Endothelial cell of umbilical vein (primary cell): ENCODE measurements at regions not wholly inside any gene's neighbourhood (a gene's known extent, or its start where the extent isn't known, plus 50 kb on each side); places are given as distances from the start of the nearest gene placed in this dataset.

Source experiments
- BruUV-seq: library from RNA; stranded (reverse); fragments of 400-500 nt; replicated peaks from 2 replicates; lab custom pipeline; 2021; lab: Mats Ljungman, UMichigan
- CTCF ChIA-PET: fragments of 300-600, 350-600 bp; sonication (Branson Sonifier 250); formaldehyde crosslinking; loops from one replicate; lab custom pipeline; 2021; ENCODE audit warnings: antibody characterized with exemption, inconsistent platforms; lab: Charles Lee
- POLR2A ChIA-PET: fragments of 300-600, 350-600 bp; sonication (Branson Sonifier 250); formaldehyde crosslinking; loops from one replicate; lab custom pipeline; 2021; ENCODE audit warnings: antibody characterized with exemption, inconsistent platforms; lab: Charles Lee
- DNase-seq: peaks from one replicate; pipeline ENCODE4 v3.0.0-alpha.2; 2011; ENCODE audit warnings: low read depth, low spot score
- FAIRE-seq: peaks from 2 replicates; lab custom pipeline; 2011; peaks lifted over from hg19 to GRCh38; lab: Jason Lieb, UNC
- H2AFZ ChIP-seq: 2 replicates; pipeline ENCODE4 v1.6.0; 2012; ENCODE audit warnings: low read depth, low read length, control low read depth, inconsistent platforms
- H3K27ac ChIP-seq: 2 replicates; pipeline ENCODE4 v1.5.1; 2011; ENCODE audit warnings: low read depth, mild to moderate bottlenecking, control low read depth, low read length, moderate library complexity; ENCODE audit not compliant: insufficient read depth
- H3K27me3 ChIP-seq, 2 experiments: 2 replicates each; pipeline versions ENCODE4 v1.6.0 to v1.6.1; 2011; ENCODE audit warnings: low read length in 2 of 2, mixed read lengths in 1 of 2; ENCODE audit not compliant: control insufficient read depth in 2 of 2, insufficient read depth in 2 of 2
- H3K36me3 ChIP-seq, 2 experiments: 2 replicates in 1 of 2; 3 replicates in 1 of 2; pipeline ENCODE4 v1.5.1; 2011; ENCODE audit warnings: low read length in 2 of 2, mild to moderate bottlenecking in 1 of 2, moderate library complexity in 1 of 2; ENCODE audit not compliant: control insufficient read depth in 2 of 2, insufficient read depth in 2 of 2; ENCODE audit errors: extremely low read depth in 1 of 2
- H3K4me1 ChIP-seq: 3 replicates; pipeline ENCODE4 v1.5.1; 2011; ENCODE audit warnings: mild to moderate bottlenecking, low read length; ENCODE audit not compliant: control insufficient read depth, insufficient read depth; ENCODE audit errors: extremely low read depth
- H3K4me2 ChIP-seq: 2 replicates; pipeline ENCODE4 v1.6.1; 2011; ENCODE audit warnings: low read length, control low read depth, mixed read lengths; ENCODE audit not compliant: insufficient read depth
- H3K4me3 ChIP-seq, 3 experiments: fragments of 200-600 bp in 1 of 3; sonication (generic), shearing (Covaris generic) in 1 of 3; replicated peaks in 1 of 3; 2 replicates each; pipeline ENCODE4 v1.5.1; 2011 to 2016; ENCODE audit warnings: control low read depth in 3 of 3, low read length in 3 of 3, mild to moderate bottlenecking in 2 of 3, inconsistent platforms in 1 of 3, low read depth in 1 of 3, moderate library complexity in 1 of 3; ENCODE audit not compliant: insufficient read depth in 1 of 3
- H3K79me2 ChIP-seq: 2 replicates; pipeline ENCODE4 v1.6.0; 2012; ENCODE audit warnings: low read length, inconsistent platforms; ENCODE audit not compliant: control insufficient read depth, insufficient read depth
- H3K9ac ChIP-seq: replicated peaks from 2 replicates; pipeline ENCODE3; 2011; ENCODE audit warnings: low read length, control low read depth; ENCODE audit not compliant: insufficient read depth; ENCODE audit errors: extremely low read depth
- H3K9me1 ChIP-seq: replicated peaks from 3 replicates; pipeline ENCODE4 v1.6.0; 2011; ENCODE audit warnings: mild to moderate bottlenecking, low read length; ENCODE audit not compliant: control insufficient read depth, insufficient read depth; ENCODE audit errors: extremely low read depth
- H3K9me3 ChIP-seq: replicated peaks from 2 replicates; pipeline ENCODE4 v1.5.1; 2012; ENCODE audit warnings: low read length, inconsistent platforms; ENCODE audit not compliant: control insufficient read depth, insufficient read depth
- H4K20me1 ChIP-seq: replicated peaks from 2 replicates; pipeline ENCODE3; 2011; ENCODE audit warnings: mild to moderate bottlenecking, low read length; ENCODE audit not compliant: control insufficient read depth, insufficient read depth; ENCODE audit errors: extremely low read depth
- CTCF ChIP-seq, 2 donors: IDR thresholded peaks; 1 replicate in 1 of 2; 2 replicates in 1 of 2; pipeline ENCODE4 v1.5.1; 2011; ENCODE audit warnings: low read length in 2 of 2, mild to moderate bottlenecking in 2 of 2, moderate library complexity in 2 of 2, control low read depth in 1 of 2, inconsistent platforms in 1 of 2, low read depth in 1 of 2; ENCODE audit not compliant: insufficient read depth in 1 of 2; ENCODE audit errors: extremely low read depth in 1 of 2
- FOS ChIP-seq: IDR thresholded peaks from 2 replicates; pipeline ENCODE4 v1.6.1; 2011; ENCODE audit warnings: mild to moderate bottlenecking, low read length, moderate library complexity, borderline replicate concordance; ENCODE audit not compliant: insufficient read depth
- GATA2 ChIP-seq: IDR thresholded peaks from 2 replicates; pipeline ENCODE4 v1.7.0; 2011; ENCODE audit warnings: low read depth, mild to moderate bottlenecking, moderate library complexity, mixed read lengths, low read length; ENCODE audit not compliant: insufficient read length, insufficient read depth
- JUN ChIP-seq: IDR thresholded peaks from 2 replicates; pipeline ENCODE4 v1.6.1; 2011; ENCODE audit warnings: borderline replicate concordance, low read depth; ENCODE audit not compliant: insufficient read length, insufficient read depth
- MYC ChIP-seq: IDR thresholded peaks from one replicate; pipeline ENCODE4 v1.6.1; 2011; ENCODE audit warnings: mild to moderate bottlenecking, low read depth, low read length
- POLR2A ChIP-seq: IDR thresholded peaks from 2 replicates; pipeline ENCODE4 v1.6.1; 2012; ENCODE audit warnings: low read depth, mild to moderate bottlenecking, control low read depth, low read length
- POLR2AphosphoS5 ChIP-seq: IDR thresholded peaks from 2 replicates; pipeline ENCODE4 v1.6.1; 2012; ENCODE audit warnings: low read depth, mild to moderate bottlenecking, control low read depth, low read length, moderate library complexity; ENCODE audit not compliant: insufficient read depth
- dilution Hi-C: fragments of 300-500 bp; cut with MboI; formaldehyde crosslinking; loops from one replicate; pipeline ENCODE4 v1.15.0; 2019; ENCODE audit warnings: low sequenced_read_pairs; ENCODE audit not compliant: extremely low pct_ligation_motif_present
- intact Hi-C: fragments of 100-400 bp; cut with micrococcal nuclease; formaldehyde crosslinking; loops from one replicate; pipeline ENCODE4 v1.10.0; 2022

- no peaks in the 10 kb centered on the region for H3K79me2 ChIP-seq
- no TSS peak for BruUV-seq
- intact Hi-C loops: no loop called here
- no peaks in the 10 kb centered on the region for H3K36me3 ChIP-seq
- DNase-seq: no peak
- no peak overlapping the region for H3K27ac ChIP-seq
- ChIA-PET POLR2A (no interaction called here), CTCF (interaction anchor here (0.7 kb wide), 1 partner anchor 36 kb away, joined by 3 read pairs; no protein-coding TSS in a partner anchor)
- no peak overlapping the region for H2AFZ ChIP-seq
- no peak overlapping the region for H3K4me2 ChIP-seq
- no peak for TF ChIP-seq FOS
- TF ChIP-seq CTCF (IDR thresholded peaks at IDR 0.05; ENCODE audit: extremely low read depth in 1 of 2, insufficient read depth in 1 of 2, low read depth in 1 of 2, low read length in 2 of 2): no peak
- TF ChIP-seq JUN: no peak
- no peak for TF ChIP-seq POLR2AphosphoS5
- no peak overlapping the region for H3K4me3 ChIP-seq
- no peak overlapping the region for H3K9ac ChIP-seq
- H3K27me3 ChIP-seq: no peaks in the 10 kb centered on the region
- no peaks in the 10 kb centered on the region for H3K9me1 ChIP-seq
- FAIRE-seq: no peak
- H3K9me3 ChIP-seq: no peaks in the 10 kb centered on the region
- dilution Hi-C loops: no loop called here
- H4K20me1 ChIP-seq: no peaks in the 10 kb centered on the region
- H3K4me1 ChIP-seq: peaks cover 4% of the 10 kb centered on the region
These were observed 159.1 kb upstream of the HS3ST1 start for GRCh38 chr4:11587797-11588196.

- FAIRE-seq: no peak
- Histone ChIP-seq H3K36me3 (no peaks in the 10 kb centered on the region), H3K9me3 (no peaks in the 10 kb centered on the region), H3K4me2 (no peak overlapping the region), H3K9ac (no peak overlapping the region), H4K20me1 (no peaks in the 10 kb centered on the region), H3K79me2 (peaks cover 2% of the 10 kb centered on the region), H3K4me3 (no peak overlapping the region), H3K27ac (no peak overlapping the region), H2AFZ (no peak overlapping the region), H3K9me1 (no peaks in the 10 kb centered on the region), H3K4me1 (peaks cover 4% of the 10 kb centered on the region), H3K27me3 (no peaks in the 10 kb centered on the region)
- DNase-seq: no peak
- intact Hi-C loops (no loop called here), dilution Hi-C loops (no loop called here)
- POLR2A ChIA-PET: no interaction called here
- CTCF ChIA-PET: no interaction called here
- no peak for TF ChIP-seq POLR2A
- TF ChIP-seq MYC: no peak
- TF ChIP-seq GATA2: no peak
- no peak for TF ChIP-seq POLR2AphosphoS5
- no TSS peak for BruUV-seq
These were observed 156.8 kb upstream of the HS3ST1 start for GRCh38 chr4:11585506-11585905.
